ENCODE measurements at regions not wholly inside any gene's neighbourhood (a gene's known extent, or its start where the extent isn't known, plus 50 kb on each side); places are given as distances from the start of the nearest gene placed in this dataset.
"Not testable (repeated sequence)": the region's sequence is repeated elsewhere in the genome, so short reads cannot be mapped to it uniquely, and the experiment has no call there.

DNA sequence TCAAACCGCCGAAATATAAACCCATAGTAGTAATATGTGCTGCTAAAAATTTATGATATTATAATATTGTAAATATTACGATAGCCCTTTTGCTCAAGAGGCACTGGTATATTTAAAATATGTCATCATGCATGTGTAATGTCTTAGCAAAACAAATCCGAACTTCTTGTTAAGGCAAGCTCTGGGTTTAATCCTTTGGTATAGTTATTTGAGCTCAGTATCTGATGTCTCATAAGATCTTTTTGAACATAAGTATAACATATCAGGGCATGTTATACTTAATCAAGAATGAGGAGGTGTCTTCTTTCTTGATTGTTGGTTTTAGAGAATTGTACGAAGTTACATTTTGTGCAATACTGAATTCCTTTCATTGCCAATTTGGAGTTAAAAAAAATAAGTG lies 154.1 kb upstream of the CBLB start:
- DNase-seq (ENCODE audit: low read depth) = no peak

GRCh38 chr3:106025151-106025722 lies 156.4 kb upstream of the CBLB start:
- DNase-seq (ENCODE audit: low read depth) = no peak

GRCh38 chr3:106029954-106030626 lies 161.3 kb upstream of the CBLB start:
- no peak for DNase-seq (ENCODE audit: low read depth)

DNA sequence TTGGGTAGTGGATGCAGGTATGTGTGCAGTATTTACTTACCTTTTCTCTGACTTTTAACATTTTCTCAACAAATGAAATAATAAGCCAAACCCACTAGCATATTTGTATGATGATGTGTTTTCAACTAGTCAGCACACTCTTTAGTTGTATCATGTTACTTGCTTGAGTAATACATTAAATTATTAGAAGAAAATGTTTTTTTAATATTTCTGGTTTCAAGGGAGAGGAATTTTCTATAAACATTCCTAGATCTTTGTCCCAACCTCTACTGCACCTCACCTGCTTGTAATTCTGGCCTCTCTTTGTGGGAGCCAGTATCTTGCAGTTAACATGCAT lies 161.8 kb upstream of the CBLB start:
- DNase-seq (ENCODE audit: low read depth) = peak; percentile 31

GRCh38 chr3:106032479-106032878 lies 163.7 kb upstream of the CBLB start:
- no peak for DNase-seq (ENCODE audit: low read depth)

GRCh38 chr3:106033654-106034053 lies 164.8 kb upstream of the CBLB start:
- no peak for DNase-seq (ENCODE audit: low read depth)

DNA sequence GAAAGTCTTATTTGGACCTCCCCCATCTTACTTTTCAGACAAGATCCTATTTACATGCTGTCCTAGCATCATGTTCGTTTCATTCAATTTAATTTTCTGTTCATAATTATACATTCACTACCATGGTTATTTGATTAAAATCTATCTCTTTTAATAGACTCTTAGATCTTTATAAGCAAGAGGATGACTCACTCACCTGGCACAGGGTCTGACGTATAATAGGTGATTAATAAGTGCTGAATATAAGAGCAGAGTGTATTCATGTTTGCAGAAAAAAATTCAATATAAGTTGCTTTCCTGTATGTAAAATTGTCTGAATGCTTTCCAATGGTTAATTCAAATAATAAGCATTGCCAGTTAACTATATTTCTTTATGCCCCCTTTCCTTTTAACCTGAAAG lies 165.5 kb upstream of the CBLB start:
- no peak for DNase-seq (ENCODE audit: low read depth)

GRCh38 chr3:106035619-106036018 lies 166.8 kb upstream of the CBLB start:
- DNase-seq (ENCODE audit: low read depth) = no peak

- no peak for DNase-seq (ENCODE audit: low read depth)
Measured at GRCh38 chr3:106036696-106037095, 167.9 kb upstream of the CBLB start.

DNA sequence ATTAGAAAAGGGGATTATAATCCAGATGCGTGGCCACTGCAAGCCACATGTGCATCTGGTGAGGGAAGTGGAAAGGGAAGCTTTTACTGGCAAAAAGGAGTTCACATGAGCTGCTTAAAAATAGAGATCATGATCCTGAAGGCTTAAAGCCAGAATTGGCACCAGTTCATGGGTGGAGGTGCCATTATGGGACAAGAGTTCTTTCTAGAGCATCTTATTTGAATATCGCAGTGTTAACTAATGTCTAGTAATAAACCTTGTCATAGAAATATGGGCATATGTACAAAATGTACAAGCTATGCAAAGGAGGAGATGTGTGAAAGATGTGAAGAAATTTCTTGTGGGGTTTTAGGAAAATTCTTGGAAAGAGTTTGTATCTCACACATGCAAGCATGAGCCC lies 178.4 kb upstream of the CBLB start:
- DNase-seq (ENCODE audit: low read depth) = no peak

DNA sequence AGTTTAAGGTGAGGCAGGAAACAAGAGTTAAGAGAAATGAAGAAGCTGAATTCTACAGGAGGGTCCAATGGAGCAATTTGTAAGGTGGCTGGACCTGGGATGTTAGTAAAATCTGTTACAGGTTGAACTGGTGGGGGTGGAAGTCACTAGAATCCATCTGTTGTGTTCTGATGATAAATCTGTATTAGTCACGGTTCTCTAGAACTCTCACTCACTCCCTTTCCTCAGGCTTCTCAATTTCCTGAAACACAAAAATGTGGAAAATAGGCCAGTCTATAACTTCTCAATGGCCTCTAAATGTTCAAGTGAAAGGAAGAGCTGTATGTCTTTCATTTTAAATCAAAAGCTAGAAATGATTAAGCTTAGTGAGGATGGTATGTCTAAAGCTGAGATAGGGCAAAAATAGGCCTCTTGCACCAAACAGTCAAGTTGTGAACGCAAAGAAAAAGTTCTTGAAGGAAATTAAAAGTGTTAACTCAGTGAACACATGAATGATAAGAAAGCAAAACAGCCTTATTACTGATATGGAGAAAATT lies 180.2 kb upstream of the CBLB start:
- no peak for DNase-seq (ENCODE audit: low read depth)

- DNase-seq (ENCODE audit: low read depth) = no peak
Measured at GRCh38 chr3:106049821-106050220, 181.0 kb upstream of the CBLB start.

GRCh38 chr3:106056931-106057330 lies 188.1 kb upstream of the CBLB start:
- no peak for DNase-seq (ENCODE audit: low read depth)

GRCh38 chr3:106058475-106058874 lies 189.7 kb upstream of the CBLB start:
- no peak for DNase-seq (ENCODE audit: low read depth)

GRCh38 chr3:106059953-106060517 lies 191.2 kb upstream of the CBLB start:
- no peak for DNase-seq (ENCODE audit: low read depth)

GRCh38 chr3:106063909-106064308 lies 195.1 kb upstream of the CBLB start:
- DNase-seq (ENCODE audit: low read depth) = no peak

- DNase-seq (ENCODE audit: low read depth) = no peak
Measured at GRCh38 chr3:106065831-106066230, 197.0 kb upstream of the CBLB start.

DNA sequence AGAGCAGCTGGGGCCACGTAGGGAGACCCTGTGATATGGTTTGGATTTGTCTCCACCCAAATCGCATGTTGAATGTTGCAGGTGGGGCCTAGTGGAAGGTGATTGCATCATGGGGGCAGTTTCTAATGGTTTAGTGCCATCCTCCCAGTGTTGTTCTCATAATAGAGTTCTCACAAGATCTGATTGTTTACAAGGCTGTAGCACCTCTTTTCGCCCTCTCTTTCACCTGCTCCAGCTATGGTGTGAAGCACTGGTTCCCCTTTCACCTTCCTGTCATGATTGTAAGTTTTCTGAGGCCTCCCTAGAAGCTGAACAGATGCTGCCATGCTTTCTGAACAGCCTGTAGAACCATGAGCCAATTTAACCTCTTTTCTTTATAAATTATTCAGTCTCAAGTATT lies 198.9 kb upstream of the CBLB start:
- DNase-seq (ENCODE audit: low read depth) = no peak

DNA sequence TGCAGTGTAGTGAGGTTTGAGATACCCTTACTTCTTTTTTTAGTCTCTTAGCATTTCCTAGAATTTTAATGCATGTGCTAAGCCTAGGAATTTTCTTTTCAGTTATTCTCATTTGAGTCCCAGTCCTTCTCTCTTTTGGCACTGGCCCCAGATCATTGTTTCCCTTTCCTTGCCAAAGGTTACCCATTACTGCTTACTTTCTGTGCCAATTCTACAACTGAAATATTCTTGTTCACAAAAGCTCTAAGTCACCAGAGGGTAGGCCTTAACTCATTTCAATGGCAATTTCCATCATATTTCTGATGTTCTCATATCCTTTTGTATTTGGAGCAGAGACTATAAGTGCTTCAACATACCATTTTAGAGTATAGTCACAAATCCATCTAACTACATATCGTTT lies 199.6 kb upstream of the CBLB start:
- DNase-seq (ENCODE audit: low read depth) = no peak

DNA sequence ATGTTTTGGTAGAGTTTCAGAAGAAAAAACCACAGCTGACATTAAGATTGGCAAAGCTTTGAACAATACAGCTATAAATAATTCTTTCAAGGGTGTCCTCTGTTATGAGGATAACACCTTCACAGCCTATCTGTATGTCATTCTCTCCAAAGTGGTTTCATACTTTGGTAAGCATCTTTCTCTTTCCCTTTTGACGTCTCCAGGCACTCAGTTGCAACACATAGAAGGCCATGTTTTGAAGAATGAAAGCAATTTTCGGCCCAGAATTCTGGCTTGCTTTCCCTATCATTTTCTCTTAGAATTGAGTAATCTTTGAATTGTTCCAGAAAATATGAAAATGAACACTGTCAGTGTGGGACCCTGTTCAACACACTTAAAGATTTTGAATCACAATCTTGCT lies 200.0 kb upstream of the CBLB start:
- DNase-seq (ENCODE audit: low read depth) = no peak

DNA sequence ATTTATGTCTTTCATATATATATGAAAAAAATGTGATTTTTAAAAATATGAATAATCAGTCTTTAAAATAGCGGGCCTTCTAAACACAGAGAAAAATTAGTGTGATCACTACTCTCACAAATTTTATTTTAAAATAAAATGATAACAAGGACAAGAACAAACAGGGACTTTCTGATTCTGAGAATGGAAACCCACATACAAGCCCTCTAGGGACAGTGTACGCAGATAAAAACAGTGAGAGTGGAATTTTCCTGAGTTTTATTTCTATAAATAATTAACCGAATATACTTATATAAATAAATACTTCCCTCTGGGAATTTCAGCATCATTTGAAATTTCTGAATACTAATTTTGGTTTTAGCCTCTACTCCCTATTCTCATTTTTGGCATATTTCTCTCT lies 201.4 kb upstream of the CBLB start:
- no peak for DNase-seq (ENCODE audit: low read depth)

- DNase-seq (ENCODE audit: low read depth) = no peak
Measured at GRCh38 chr3:106071306-106071705, 202.5 kb upstream of the CBLB start.

DNA sequence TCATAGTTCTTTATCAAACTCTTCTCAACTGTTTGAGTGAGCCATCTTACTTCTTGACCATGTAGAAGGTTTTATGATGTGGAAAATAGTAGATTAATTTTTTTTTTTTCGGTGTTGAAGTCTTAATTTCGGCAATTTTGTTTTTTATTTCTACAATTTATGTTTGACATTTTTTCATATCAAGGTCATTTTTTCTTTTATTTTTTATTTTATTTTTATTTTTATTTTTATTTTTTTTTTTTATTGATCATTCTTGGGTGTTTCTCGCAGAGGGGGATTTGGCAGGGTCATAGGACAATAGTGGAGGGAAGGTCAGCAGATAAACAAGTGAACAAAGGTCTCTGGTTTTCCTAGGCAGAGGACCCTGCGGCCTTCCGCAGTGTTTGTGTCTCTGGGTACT lies 203.8 kb upstream of the CBLB start:
- not testable (repeated sequence) for DNase-seq (ENCODE audit: low read depth)

- not testable (repeated sequence) for DNase-seq (ENCODE audit: low read depth)
Measured at GRCh38 chr3:106073806-106074205, 205.0 kb upstream of the CBLB start.

All from non-pigmented ciliary epithelial cell (primary cell).